Panc1 (cell line): ENCODE measurements at regions not wholly inside any gene's neighbourhood (a gene's known extent, or its start where the extent isn't known, plus 50 kb on each side); places are given as distances from the start of the nearest gene placed in this dataset.

ENCODE experiments used
- CTCF ChIP-seq: fragments of 450-650 bp; IDR thresholded peaks from 2 replicates; pipeline ENCODE4 v1.5.1; 2017; ENCODE audit warnings: mild to moderate bottlenecking
- POLR2AphosphoS5 ChIP-seq: IDR thresholded peaks from 2 replicates; pipeline ENCODE4 v1.6.1; 2012; ENCODE audit warnings: mild to moderate bottlenecking, low read depth, low read length, moderate library complexity
- SIN3A ChIP-seq: IDR thresholded peaks from 2 replicates; pipeline ENCODE4 v1.6.1; 2012; ENCODE audit warnings: low read depth, mild to moderate bottlenecking, low read length, moderate library complexity, borderline replicate concordance; ENCODE audit not compliant: insufficient read depth

- no peak for TF ChIP-seq CTCF
- no peak for TF ChIP-seq POLR2AphosphoS5
- no peak for TF ChIP-seq SIN3A
Observed at GRCh38 chr9:87180361-87180760, 233.1 kb upstream of the GAS1 start.
